ENCODE measurements at regions not wholly inside any gene's neighbourhood (a gene's known extent, or its start where the extent isn't known, plus 50 kb on each side); places are given as distances from the start of the nearest gene placed in this dataset.

DNA sequence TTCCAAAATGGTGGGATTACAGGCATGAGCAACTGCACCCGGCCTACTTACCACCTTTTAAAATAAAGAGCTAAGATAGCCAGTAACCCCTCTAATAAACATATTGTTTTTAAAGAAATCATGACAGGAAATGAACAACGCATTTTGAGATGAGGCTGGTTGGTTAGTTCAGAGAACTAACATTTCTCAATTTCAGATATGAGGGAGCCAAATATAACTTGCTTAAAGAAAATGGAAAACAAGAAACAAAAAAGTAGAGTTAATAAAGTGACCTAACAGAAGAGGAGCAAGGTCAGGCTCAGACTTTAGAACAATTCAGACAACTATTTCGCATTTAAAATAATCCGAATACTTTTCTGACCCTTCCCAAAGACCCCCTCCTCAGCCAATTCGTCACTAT is 254.9 kb upstream of the PHF14 start:
- TF ChIP-seq, protein P1, sequence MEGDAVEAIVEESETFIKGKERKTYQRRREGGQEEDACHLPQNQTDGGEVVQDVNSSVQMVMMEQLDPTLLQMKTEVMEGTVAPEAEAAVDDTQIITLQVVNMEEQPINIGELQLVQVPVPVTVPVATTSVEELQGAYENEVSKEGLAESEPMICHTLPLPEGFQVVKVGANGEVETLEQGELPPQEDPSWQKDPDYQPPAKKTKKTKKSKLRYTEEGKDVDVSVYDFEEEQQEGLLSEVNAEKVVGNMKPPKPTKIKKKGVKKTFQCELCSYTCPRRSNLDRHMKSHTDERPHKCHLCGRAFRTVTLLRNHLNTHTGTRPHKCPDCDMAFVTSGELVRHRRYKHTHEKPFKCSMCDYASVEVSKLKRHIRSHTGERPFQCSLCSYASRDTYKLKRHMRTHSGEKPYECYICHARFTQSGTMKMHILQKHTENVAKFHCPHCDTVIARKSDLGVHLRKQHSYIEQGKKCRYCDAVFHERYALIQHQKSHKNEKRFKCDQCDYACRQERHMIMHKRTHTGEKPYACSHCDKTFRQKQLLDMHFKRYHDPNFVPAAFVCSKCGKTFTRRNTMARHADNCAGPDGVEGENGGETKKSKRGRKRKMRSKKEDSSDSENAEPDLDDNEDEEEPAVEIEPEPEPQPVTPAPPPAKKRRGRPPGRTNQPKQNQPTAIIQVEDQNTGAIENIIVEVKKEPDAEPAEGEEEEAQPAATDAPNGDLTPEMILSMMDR (IDR thresholded peaks at IDR 0.05; ENCODE audit: low read length) = no peak
- no peak for TF ChIP-seq EZH2phosphoT487 (IDR thresholded peaks at IDR 0.05; ENCODE audit: low read length)

Data from MM.1S (cell line).